SK-N-SH treated with all-trans-retinoic acid at 6 μM for 48 hours (cell line): ENCODE measurements at regions not wholly inside any gene's neighbourhood (a gene's known extent, or its start where the extent isn't known, plus 50 kb on each side); places are given as distances from the start of the nearest gene placed in this dataset.
"Not testable (repeated sequence)": the region's sequence is repeated elsewhere in the genome, so short reads cannot be mapped to it uniquely, and the experiment has no call there.

ENCODE experiments used
- ATAC-seq: fragments of 200-7000 bp; cut with Tn5 transposase; 3 replicates; pipeline ENCODE4 v1.9.1; 2020; ENCODE audit warnings: mild to moderate bottlenecking, moderate library complexity
- ARNTL ChIP-seq: fragments of 450-650 bp; formaldehyde crosslinking; IDR thresholded peaks from 2 replicates; pipeline ENCODE4 v1.5.0; 2020; ENCODE audit warnings: low read depth, mild to moderate bottlenecking, moderate library complexity, borderline replicate concordance
- CSRNP3 ChIP-seq: fragments of 250-450 bp; sonication (Bioruptor Pico); IDR thresholded peaks from 2 replicates; pipeline ENCODE4 v1.5.1; 2021; ENCODE audit warnings: mild to moderate bottlenecking, moderate library complexity
- ESRRG ChIP-seq: fragments of 250-450 bp; sonication (Bioruptor Pico); IDR thresholded peaks from 2 replicates; pipeline ENCODE4 v1.6.1; 2021; ENCODE audit warnings: mild to moderate bottlenecking
- GLIS3 ChIP-seq: fragments of 250-450 bp; sonication (Bioruptor Pico); IDR thresholded peaks from 2 replicates; pipeline ENCODE4 v1.5.0; 2020; ENCODE audit warnings: mild to moderate bottlenecking, moderate library complexity
- ISL1 ChIP-seq: fragments of 250-450 bp; sonication (Bioruptor Pico); IDR thresholded peaks from 2 replicates; pipeline ENCODE4 v2.1.2; 2022; ENCODE audit warnings: mild to moderate bottlenecking, moderate library complexity
- PPARA ChIP-seq: fragments of 250-450 bp; sonication (Bioruptor Pico); IDR thresholded peaks from 2 replicates; pipeline ENCODE4 v1.5.0; 2020; ENCODE audit warnings: mild to moderate bottlenecking, borderline replicate concordance
- RARB ChIP-seq: fragments of 250-450 bp; sonication (Bioruptor Pico); IDR thresholded peaks from 2 replicates; pipeline ENCODE4 v1.8.0; 2021; ENCODE audit warnings: mild to moderate bottlenecking, moderate library complexity
- SNAI2 ChIP-seq: fragments of 250-450 bp; sonication (Bioruptor Pico); IDR thresholded peaks from 2 replicates; pipeline ENCODE4 v1.5.0; 2020; ENCODE audit warnings: mild to moderate bottlenecking, moderate library complexity
- TCF4 ChIP-seq: fragments of 250-450 bp; sonication (Bioruptor Pico); IDR thresholded peaks from 2 replicates; pipeline ENCODE4 v1.8.0; 2021; ENCODE audit warnings: mild to moderate bottlenecking, moderate library complexity, borderline replicate concordance
- TOX ChIP-seq: fragments of 250-450 bp; sonication (Bioruptor Pico); IDR thresholded peaks from 2 replicates; pipeline ENCODE4 v1.8.0; 2021; ENCODE audit warnings: mild to moderate bottlenecking, moderate library complexity, borderline replicate concordance
- ZC3H10 ChIP-seq: fragments of 250-450 bp; sonication (Bioruptor Pico); IDR thresholded peaks from 2 replicates; pipeline ENCODE4 v1.5.1; 2021; ENCODE audit warnings: mild to moderate bottlenecking, moderate library complexity
- ZFP3 ChIP-seq: fragments of 250-450 bp; sonication (Bioruptor Pico); IDR thresholded peaks from 2 replicates; pipeline ENCODE4 v1.5.0; 2020; ENCODE audit warnings: mild to moderate bottlenecking, moderate library complexity
- ZNF565 ChIP-seq: fragments of 450-650 bp; formaldehyde crosslinking; conservative IDR thresholded peaks from 2 replicates; pipeline ENCODE4 v1.5.0; 2020; ENCODE audit warnings: low read depth, mild to moderate bottlenecking, moderate library complexity
- ZNF70 ChIP-seq: fragments of 450-650 bp; formaldehyde crosslinking; IDR thresholded peaks from 2 replicates; pipeline ENCODE4 v1.5.0; 2020; ENCODE audit warnings: mild to moderate bottlenecking, moderate library complexity
- ZNF8 ChIP-seq: fragments of 450-650 bp; formaldehyde crosslinking; IDR thresholded peaks from 2 replicates; pipeline ENCODE4 v1.5.0; 2020; ENCODE audit warnings: mild to moderate bottlenecking, moderate library complexity
- TF ChIP-seq, protein P1 (sequence below): fragments of 250-450 bp; sonication (Bioruptor Pico); IDR thresholded peaks from 2 replicates; pipeline ENCODE4 v1.8.0; 2021; ENCODE audit warnings: low read depth, mild to moderate bottlenecking, moderate library complexity, borderline replicate concordance
- TF ChIP-seq, protein P2 (sequence below): fragments of 250-450 bp; sonication (Bioruptor Pico); IDR thresholded peaks from 2 replicates; pipeline ENCODE4 v1.8.0; 2020; ENCODE audit warnings: mild to moderate bottlenecking, moderate library complexity, borderline replicate concordance

DNA sequence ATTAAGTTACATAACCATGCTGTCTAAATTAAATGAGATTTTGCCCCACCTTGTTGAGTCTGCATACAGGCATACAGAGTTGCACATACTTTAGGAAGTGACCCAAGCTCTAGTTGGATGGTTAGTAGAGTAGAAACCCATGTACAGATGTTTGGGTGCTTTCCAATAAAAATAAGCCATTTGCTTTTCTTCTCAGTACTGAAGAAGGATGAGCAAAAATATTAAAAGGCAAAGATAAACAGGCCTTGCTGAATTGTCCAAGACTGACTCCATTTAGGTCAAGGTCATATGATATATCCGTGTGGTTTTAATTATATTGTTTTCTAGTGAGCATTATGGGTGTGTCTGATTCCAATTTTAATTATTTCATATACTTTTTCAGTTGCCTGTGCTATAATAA, 589.4 kb downstream of the RFPL4B start:
- TF ChIP-seq, protein P1, sequence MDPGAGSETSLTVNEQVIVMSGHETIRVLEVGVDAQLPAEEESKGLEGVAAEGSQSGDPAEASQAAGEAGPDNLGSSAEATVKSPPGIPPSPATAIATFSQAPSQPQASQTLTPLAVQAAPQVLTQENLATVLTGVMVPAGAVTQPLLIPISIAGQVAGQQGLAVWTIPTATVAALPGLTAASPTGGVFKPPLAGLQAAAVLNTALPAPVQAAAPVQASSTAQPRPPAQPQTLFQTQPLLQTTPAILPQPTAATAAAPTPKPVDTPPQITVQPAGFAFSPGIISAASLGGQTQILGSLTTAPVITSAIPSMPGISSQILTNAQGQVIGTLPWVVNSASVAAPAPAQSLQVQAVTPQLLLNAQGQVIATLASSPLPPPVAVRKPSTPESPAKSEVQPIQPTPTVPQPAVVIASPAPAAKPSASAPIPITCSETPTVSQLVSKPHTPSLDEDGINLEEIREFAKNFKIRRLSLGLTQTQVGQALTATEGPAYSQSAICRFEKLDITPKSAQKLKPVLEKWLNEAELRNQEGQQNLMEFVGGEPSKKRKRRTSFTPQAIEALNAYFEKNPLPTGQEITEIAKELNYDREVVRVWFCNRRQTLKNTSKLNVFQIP (CRISPR knock-in tag) = no peak
- TF ChIP-seq PPARA (CRISPR knock-in tag) (no peak), RARB (CRISPR knock-in tag) (no peak), GLIS3 (CRISPR knock-in tag) (no peak), SNAI2 (CRISPR knock-in tag) (no peak)
- peak; percentile 59 for ATAC-seq

GRCh38 chr6:112937690-112938089, 590.6 kb downstream of the RFPL4B start:
- not testable (repeated sequence) for ATAC-seq

- ATAC-seq = no peak
- TF ChIP-seq ARNTL (CRISPR knock-in tag) (no peak), TCF4 (no peak), ZC3H10 (no peak), ZNF565 (CRISPR knock-in tag) (no peak), ZFP3 (no peak), RARB (CRISPR knock-in tag) (no peak), TOX (CRISPR knock-in tag) (no peak), CSRNP3 (CRISPR knock-in tag) (no peak), ESRRG (CRISPR knock-in tag) (no peak)
Measured at GRCh38 chr6:112938650-112939049, 591.5 kb downstream of the RFPL4B start.

- no peak for ATAC-seq
- TF ChIP-seq TOX (CRISPR knock-in tag) = no peak
- 0 out of 2 replicates have a peak, but pooled peaks have one; percentile 38 for TF ChIP-seq ISL1 (CRISPR knock-in tag)
- 0 out of 2 replicates have a peak, but pooled peaks have one; percentile 25 for TF ChIP-seq TCF4
- TF ChIP-seq ZNF70 = no peak
Measured at GRCh38 chr6:112939563-112939962, 592.4 kb downstream of the RFPL4B start.

DNA sequence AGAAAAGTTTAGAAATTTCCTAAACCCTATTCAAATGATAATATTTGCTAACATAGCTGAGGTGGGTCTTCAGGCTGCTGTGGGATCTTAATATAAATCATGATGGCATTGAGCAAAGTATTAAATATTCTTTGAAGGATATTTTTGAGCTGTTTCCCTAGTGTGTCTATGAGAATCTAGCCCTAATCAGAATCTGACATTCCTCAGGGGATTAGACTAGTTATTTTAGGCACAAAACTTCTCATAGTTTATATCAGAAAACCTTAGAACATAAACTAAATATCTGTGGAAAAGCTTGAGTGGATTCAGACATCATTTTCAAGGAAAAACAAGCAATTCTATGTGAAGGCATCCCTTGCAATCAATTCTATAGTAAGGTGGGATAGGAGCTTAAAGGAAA, 594.5 kb downstream of the RFPL4B start:
- ATAC-seq = no peak
- TF ChIP-seq ZFP3 = no peak
- no peak for TF ChIP-seq PPARA (CRISPR knock-in tag)

DNA sequence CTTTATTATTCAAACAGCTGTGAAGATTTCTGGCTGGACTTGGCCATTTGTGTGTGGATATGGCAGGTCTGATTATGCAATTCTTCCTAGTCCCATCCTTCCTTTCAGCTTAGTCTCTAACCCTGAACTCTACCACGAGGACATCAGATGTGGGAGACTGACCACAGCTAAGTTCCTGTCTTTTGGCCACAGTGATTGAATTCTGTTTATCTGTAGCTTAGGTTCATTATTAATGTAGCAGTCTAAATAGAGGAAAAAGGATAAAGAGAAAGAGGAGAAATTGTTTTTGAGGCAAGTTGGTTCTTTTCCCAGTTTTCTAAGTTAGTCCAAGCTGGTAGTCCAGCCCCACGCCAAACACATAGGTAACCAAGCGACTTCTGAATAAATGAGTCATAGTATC, 598.9 kb downstream of the RFPL4B start:
- ATAC-seq = peak; percentile 51; the same call in 2 of the 3 replicates
- TF ChIP-seq, protein P2, sequence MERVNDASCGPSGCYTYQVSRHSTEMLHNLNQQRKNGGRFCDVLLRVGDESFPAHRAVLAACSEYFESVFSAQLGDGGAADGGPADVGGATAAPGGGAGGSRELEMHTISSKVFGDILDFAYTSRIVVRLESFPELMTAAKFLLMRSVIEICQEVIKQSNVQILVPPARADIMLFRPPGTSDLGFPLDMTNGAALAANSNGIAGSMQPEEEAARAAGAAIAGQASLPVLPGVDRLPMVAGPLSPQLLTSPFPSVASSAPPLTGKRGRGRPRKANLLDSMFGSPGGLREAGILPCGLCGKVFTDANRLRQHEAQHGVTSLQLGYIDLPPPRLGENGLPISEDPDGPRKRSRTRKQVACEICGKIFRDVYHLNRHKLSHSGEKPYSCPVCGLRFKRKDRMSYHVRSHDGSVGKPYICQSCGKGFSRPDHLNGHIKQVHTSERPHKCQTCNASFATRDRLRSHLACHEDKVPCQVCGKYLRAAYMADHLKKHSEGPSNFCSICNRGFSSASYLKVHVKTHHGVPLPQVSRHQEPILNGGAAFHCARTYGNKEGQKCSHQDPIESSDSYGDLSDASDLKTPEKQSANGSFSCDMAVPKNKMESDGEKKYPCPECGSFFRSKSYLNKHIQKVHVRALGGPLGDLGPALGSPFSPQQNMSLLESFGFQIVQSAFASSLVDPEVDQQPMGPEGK (CRISPR knock-in tag) = no peak
- TF ChIP-seq CSRNP3 (CRISPR knock-in tag) = no peak
- no peak for TF ChIP-seq TOX (CRISPR knock-in tag)
- TF ChIP-seq ARNTL (CRISPR knock-in tag) = no peak
- TF ChIP-seq ZFP3 = no peak
- TF ChIP-seq, protein P1 (CRISPR knock-in tag) = no peak
- TF ChIP-seq ZNF565 (CRISPR knock-in tag) = no peak
- no peak for TF ChIP-seq ZNF8 (CRISPR knock-in tag)
- TF ChIP-seq, all 23 proteins: peak for 0
